Liver (tissue), 8 donors: ENCODE measurements at regions not wholly inside any gene's neighbourhood (a gene's known extent, or its start where the extent isn't known, plus 50 kb on each side); places are given as distances from the start of the nearest gene placed in this dataset.

Experiments
- DNase-seq: peaks from one replicate; pipeline ENCODE4 v3.0.0-alpha.2; 2017; ENCODE audit warnings: low spot score
- H3K27ac ChIP-seq, 2 donors: one replicate each; pipeline ENCODE4 v1.7.0; 2013; ENCODE audit warnings: inconsistent platforms in 2 of 2, low read length in 2 of 2, control low read depth in 1 of 2, low read depth in 1 of 2, mild to moderate bottlenecking in 1 of 2
- H3K27me3 ChIP-seq, 4 donors: one replicate each; pipeline versions ENCODE4 v1.6.1 to v1.7.0; 2013; ENCODE audit warnings: low read length in 3 of 4, inconsistent platforms in 1 of 4, mild to moderate bottlenecking in 1 of 4, moderate library complexity in 1 of 4; ENCODE audit not compliant: control insufficient read depth in 4 of 4, insufficient read depth in 4 of 4
- H3K36me3 ChIP-seq, 4 donors: one replicate each; pipeline versions ENCODE4 v1.6.1 to v1.7.0; 2013; ENCODE audit warnings: low read length in 3 of 4, mild to moderate bottlenecking in 3 of 4, low read depth in 1 of 4, moderate library complexity in 1 of 4; ENCODE audit not compliant: control insufficient read depth in 4 of 4, insufficient read depth in 3 of 4
- H3K4me1 ChIP-seq, 4 donors: one replicate each; pipeline versions ENCODE4 v1.6.1 to v1.7.0; 2013; ENCODE audit warnings: low read length in 3 of 4, mild to moderate bottlenecking in 3 of 4, moderate library complexity in 1 of 4; ENCODE audit not compliant: control insufficient read depth in 4 of 4, insufficient read depth in 4 of 4
- H3K4me3 ChIP-seq, 3 donors: one replicate each; pipeline versions ENCODE4 v1.6.1 to v1.7.0; 2013; ENCODE audit warnings: low read length in 3 of 3, control low read depth in 1 of 3, low read depth in 1 of 3, mild to moderate bottlenecking in 1 of 3
- H3K9ac ChIP-seq, 2 donors: one replicate each; pipeline ENCODE4 v1.7.0; 2013; ENCODE audit warnings: low read length in 2 of 2, mild to moderate bottlenecking in 2 of 2, moderate library complexity in 2 of 2, control low read depth in 1 of 2, low read depth in 1 of 2
- H3K9me3 ChIP-seq, 4 donors: one replicate each; pipeline versions ENCODE4 v1.6.1 to v1.7.0; 2013; ENCODE audit warnings: low read length in 3 of 4; ENCODE audit not compliant: control insufficient read depth in 4 of 4
- EGR1 ChIP-seq, 2 donors: IDR thresholded peaks; 2 replicates each; pipeline ENCODE4 v1.6.1; 2016 to 2018; ENCODE audit warnings: antibody characterized with exemption in 2 of 2, low read depth in 2 of 2
- FOXA1 ChIP-seq: IDR thresholded peaks from 2 replicates; pipeline ENCODE4 v1.6.1; 2016; ENCODE audit warnings: antibody characterized with exemption
- FOXA2 ChIP-seq: IDR thresholded peaks from 2 replicates; pipeline ENCODE4 v1.6.1; 2016; ENCODE audit warnings: antibody characterized with exemption
- GABPA ChIP-seq, 2 donors: IDR thresholded peaks in 1 of 2; conservative IDR thresholded peaks in 1 of 2; 2 replicates each; pipeline ENCODE4 v1.6.1; 2016; ENCODE audit warnings: antibody characterized with exemption in 2 of 2, mild to moderate bottlenecking in 1 of 2, moderate library complexity in 1 of 2
- HNF4A ChIP-seq, 2 donors: conservative IDR thresholded peaks; 2 replicates each; pipeline ENCODE4 v1.6.1; 2016; ENCODE audit warnings: antibody characterized with exemption in 2 of 2, mild to moderate bottlenecking in 2 of 2
- HNF4G ChIP-seq: IDR thresholded peaks from 2 replicates; pipeline ENCODE4 v1.6.1; 2016; ENCODE audit warnings: antibody characterized with exemption
- JUND ChIP-seq, 2 donors: IDR thresholded peaks; 2 replicates each; pipeline ENCODE4 v1.6.1; 2016; ENCODE audit warnings: antibody characterized with exemption in 2 of 2
- NR2F2 ChIP-seq: IDR thresholded peaks from 2 replicates; pipeline ENCODE4 v1.6.1; 2016; ENCODE audit warnings: antibody characterized with exemption
- RAD21 ChIP-seq, 2 donors: IDR thresholded peaks; 2 replicates each; pipeline ENCODE4 v1.6.1; 2016; ENCODE audit warnings: antibody characterized with exemption in 2 of 2, mild to moderate bottlenecking in 2 of 2
- SP1 ChIP-seq: IDR thresholded peaks from 2 replicates; pipeline ENCODE4 v1.6.1; 2018; ENCODE audit warnings: antibody characterized with exemption, mild to moderate bottlenecking
- TAF1 ChIP-seq: conservative IDR thresholded peaks from 2 replicates; pipeline ENCODE4 v1.6.1; 2016; ENCODE audit warnings: antibody characterized with exemption, mild to moderate bottlenecking
- YY1 ChIP-seq: IDR thresholded peaks from 2 replicates; pipeline ENCODE4 v1.6.1; 2016; ENCODE audit warnings: antibody characterized with exemption, mild to moderate bottlenecking
- WGBS: extraction: QIAGEN DNeasy Blood & Tissue Kit; methylation state at CpG from one replicate; pipeline ENCODE4 v1.1.7; 2013; 5-methylcytosine and 5-hydroxymethylcytosine counted together
- TF ChIP-seq, protein P1 (sequence below): IDR thresholded peaks from 2 replicates; pipeline ENCODE4 v1.6.1; 2016; ENCODE audit warnings: antibody characterized with exemption
- TF ChIP-seq, protein P2 (sequence below): fragments of 150-350 bp; IDR thresholded peaks from 2 replicates; pipeline ENCODE4 v1.5.1; 2017; ENCODE audit warnings: improper control_type of control experiment, low read depth, low read length; ENCODE audit not compliant: missing input control
- TF ChIP-seq, protein P3 (sequence below): IDR thresholded peaks from 2 replicates; pipeline ENCODE4 v1.6.1; 2016; ENCODE audit warnings: antibody characterized with exemption, mild to moderate bottlenecking
- TF ChIP-seq, protein P4 (sequence below): IDR thresholded peaks from 2 replicates; pipeline ENCODE4 v1.6.1; 2016; ENCODE audit warnings: antibody characterized with exemption
- donor health status: healthy.
- donor health status: healthy.
- donor health status: healthy.
- donor health status: healthy.
- donor health status: healthy.

DNA sequence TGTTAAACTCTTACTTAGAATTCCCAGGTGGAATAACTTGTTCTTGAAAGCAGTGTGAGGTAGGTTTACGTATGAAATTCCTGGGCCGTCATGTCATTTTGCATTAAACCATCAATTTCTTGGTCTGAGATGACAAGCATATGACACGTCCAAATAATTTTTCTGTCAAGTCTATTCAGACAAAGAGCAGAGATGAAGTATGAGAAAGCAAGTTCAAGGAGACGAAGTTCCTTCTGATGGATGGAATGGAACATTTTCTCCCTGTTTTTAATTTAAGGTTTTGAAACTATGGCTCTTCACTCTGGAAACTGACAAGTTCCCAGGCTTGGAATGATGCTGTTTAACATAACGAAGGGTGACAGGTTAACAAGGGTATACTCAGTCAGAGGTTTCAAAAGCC lies 252.8 kb upstream of the SFRP2 start:
- no peak for DNase-seq
- Histone ChIP-seq H3K4me1 (peaks cover 3 to 20% (median 19%) of the 10 kb centered on the region in 4 donors), H3K9me3 (no peaks in the 10 kb centered on the region), H3K4me3 (no peak overlapping the region), H3K9ac (no peak overlapping the region), H3K27me3 (no peaks in the 10 kb centered on the region), H3K36me3 (no peaks in the 10 kb centered on the region), H3K27ac (no peak overlapping the region)
- 89% methylated on average over 5 of the region's 5 CpGs for WGBS
- TF ChIP-seq FOXA1, result no peak
- TF ChIP-seq TAF1, result no peak
- TF ChIP-seq RAD21 (IDR thresholded peaks at IDR 0.05), result no peak
- no peak for TF ChIP-seq HNF4G
- no peak for TF ChIP-seq HNF4A (conservative IDR thresholded peaks at IDR 0.05)
- TF ChIP-seq EGR1 (IDR thresholded peaks at IDR 0.05; ENCODE audit: low read depth in 2 of 2), result no peak
- no peak for TF ChIP-seq JUND (IDR thresholded peaks at IDR 0.05)
- no peak for TF ChIP-seq FOXA2
- no peak for TF ChIP-seq SP1
- TF ChIP-seq, protein P1, sequence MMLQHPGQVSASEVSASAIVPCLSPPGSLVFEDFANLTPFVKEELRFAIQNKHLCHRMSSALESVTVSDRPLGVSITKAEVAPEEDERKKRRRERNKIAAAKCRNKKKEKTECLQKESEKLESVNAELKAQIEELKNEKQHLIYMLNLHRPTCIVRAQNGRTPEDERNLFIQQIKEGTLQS, result no peak
- TF ChIP-seq GABPA (IDR thresholded peaks at IDR 0.05 in 1 of 2, conservative IDR thresholded peaks at IDR 0.05 in 1 of 2), result no peak
- TF ChIP-seq, protein P2, sequence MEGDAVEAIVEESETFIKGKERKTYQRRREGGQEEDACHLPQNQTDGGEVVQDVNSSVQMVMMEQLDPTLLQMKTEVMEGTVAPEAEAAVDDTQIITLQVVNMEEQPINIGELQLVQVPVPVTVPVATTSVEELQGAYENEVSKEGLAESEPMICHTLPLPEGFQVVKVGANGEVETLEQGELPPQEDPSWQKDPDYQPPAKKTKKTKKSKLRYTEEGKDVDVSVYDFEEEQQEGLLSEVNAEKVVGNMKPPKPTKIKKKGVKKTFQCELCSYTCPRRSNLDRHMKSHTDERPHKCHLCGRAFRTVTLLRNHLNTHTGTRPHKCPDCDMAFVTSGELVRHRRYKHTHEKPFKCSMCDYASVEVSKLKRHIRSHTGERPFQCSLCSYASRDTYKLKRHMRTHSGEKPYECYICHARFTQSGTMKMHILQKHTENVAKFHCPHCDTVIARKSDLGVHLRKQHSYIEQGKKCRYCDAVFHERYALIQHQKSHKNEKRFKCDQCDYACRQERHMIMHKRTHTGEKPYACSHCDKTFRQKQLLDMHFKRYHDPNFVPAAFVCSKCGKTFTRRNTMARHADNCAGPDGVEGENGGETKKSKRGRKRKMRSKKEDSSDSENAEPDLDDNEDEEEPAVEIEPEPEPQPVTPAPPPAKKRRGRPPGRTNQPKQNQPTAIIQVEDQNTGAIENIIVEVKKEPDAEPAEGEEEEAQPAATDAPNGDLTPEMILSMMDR, result no peak
- no peak for TF ChIP-seq YY1
- TF ChIP-seq, protein P3, sequence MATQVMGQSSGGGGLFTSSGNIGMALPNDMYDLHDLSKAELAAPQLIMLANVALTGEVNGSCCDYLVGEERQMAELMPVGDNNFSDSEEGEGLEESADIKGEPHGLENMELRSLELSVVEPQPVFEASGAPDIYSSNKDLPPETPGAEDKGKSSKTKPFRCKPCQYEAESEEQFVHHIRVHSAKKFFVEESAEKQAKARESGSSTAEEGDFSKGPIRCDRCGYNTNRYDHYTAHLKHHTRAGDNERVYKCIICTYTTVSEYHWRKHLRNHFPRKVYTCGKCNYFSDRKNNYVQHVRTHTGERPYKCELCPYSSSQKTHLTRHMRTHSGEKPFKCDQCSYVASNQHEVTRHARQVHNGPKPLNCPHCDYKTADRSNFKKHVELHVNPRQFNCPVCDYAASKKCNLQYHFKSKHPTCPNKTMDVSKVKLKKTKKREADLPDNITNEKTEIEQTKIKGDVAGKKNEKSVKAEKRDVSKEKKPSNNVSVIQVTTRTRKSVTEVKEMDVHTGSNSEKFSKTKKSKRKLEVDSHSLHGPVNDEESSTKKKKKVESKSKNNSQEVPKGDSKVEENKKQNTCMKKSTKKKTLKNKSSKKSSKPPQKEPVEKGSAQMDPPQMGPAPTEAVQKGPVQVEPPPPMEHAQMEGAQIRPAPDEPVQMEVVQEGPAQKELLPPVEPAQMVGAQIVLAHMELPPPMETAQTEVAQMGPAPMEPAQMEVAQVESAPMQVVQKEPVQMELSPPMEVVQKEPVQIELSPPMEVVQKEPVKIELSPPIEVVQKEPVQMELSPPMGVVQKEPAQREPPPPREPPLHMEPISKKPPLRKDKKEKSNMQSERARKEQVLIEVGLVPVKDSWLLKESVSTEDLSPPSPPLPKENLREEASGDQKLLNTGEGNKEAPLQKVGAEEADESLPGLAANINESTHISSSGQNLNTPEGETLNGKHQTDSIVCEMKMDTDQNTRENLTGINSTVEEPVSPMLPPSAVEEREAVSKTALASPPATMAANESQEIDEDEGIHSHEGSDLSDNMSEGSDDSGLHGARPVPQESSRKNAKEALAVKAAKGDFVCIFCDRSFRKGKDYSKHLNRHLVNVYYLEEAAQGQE, result no peak

DNA sequence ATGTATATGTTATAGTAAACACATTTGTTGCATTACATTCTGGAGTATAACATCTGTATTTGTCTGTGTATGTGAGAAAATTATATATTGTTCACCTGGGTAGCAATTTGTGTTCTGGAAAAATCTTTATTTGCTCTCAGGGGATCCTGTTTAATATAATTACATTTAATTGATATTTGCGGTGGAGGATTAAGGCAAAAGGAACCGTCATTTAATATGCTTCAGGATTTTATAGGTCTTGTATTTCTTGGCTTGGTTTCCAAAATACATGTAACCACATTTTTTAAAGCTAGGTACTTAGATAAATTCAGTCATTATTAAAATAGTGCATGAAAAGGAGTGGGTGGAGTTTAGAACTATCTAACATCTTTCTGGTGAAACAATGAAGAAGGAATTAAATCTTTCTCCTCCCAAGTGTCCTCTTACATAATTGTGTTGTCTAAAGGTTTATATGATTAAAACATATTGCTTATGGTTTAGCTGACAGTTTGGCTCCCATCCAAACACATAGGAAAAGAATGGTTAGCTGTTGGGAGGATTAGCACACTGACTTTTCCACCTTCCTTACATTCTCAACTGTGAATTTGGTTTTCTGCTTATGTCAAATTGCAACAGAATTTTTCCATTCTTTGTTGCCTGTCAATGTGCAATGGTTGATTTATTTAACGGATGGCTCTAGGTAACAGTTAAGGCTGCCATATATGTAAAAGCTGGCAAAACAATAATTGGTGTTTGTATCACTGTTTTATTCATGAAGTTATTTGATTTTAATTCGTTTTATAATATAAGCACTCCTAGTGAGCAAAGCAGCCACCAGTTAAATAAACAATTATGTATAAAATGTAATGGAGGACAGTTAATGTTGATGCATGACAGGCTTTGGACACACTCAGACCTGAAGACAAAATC lies 250.8 kb upstream of the SFRP2 start:
- no peak overlapping the region for H3K27ac ChIP-seq
- no peak overlapping the region for H3K4me3 ChIP-seq
- 81% methylated on average over 4 of the region's 4 CpGs for WGBS
- peaks cover 0 to 9% (median 4%) of the 10 kb centered on the region in 4 donors for H3K4me1 ChIP-seq
- H3K9me3 ChIP-seq, result no peaks in the 10 kb centered on the region
- H3K27me3 ChIP-seq, result no peaks in the 10 kb centered on the region
- DNase-seq, result no peak
- H3K36me3 ChIP-seq, result no peaks in the 10 kb centered on the region
- TF ChIP-seq, protein P4, sequence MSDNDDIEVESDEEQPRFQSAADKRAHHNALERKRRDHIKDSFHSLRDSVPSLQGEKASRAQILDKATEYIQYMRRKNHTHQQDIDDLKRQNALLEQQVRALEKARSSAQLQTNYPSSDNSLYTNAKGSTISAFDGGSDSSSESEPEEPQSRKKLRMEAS, result no peak
- no peak for TF ChIP-seq HNF4A (conservative IDR thresholded peaks at IDR 0.05)
- TF ChIP-seq GABPA (IDR thresholded peaks at IDR 0.05 in 1 of 2, conservative IDR thresholded peaks at IDR 0.05 in 1 of 2), result no peak
- TF ChIP-seq FOXA2, result no peak
- no peak for TF ChIP-seq TAF1
- no peak for TF ChIP-seq FOXA1
- TF ChIP-seq NR2F2, result no peak
- no peak overlapping the region for H3K9ac ChIP-seq
